ENCODE measurements at regions not wholly inside any gene's neighbourhood (a gene's known extent, or its start where the extent isn't known, plus 50 kb on each side); places are given as distances from the start of the nearest gene placed in this dataset.
"Not testable (repeated sequence)": the region's sequence is repeated elsewhere in the genome, so short reads cannot be mapped to it uniquely, and the experiment has no call there.

DNA sequence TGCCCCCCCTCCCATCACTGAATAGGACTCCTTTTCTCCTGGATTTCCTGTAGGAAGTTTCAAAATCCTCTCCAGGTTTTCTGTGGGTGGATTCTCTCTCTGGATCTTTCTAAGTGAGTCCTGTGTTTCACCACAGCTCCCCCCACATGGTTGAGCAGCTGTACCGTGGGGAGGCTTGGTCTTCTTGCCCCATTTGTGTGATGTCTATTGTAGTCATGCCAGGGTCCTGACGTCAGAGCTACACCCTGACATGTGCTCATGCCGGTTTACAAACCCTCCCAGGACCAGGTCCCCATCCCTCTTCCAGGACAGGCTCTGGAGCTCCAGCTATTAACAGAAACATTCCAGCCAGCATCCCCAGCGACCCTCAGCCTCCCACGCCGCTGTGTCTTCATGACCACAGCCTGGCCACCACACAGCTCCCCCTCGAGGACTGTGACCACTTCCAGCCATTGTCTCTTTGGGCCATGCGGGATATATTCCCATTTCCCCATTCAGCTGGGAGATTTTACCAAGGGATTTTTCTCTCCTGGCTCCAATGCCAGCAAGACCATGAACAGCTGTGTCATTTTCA is 331.6 kb downstream of the CACNA1B start:
- not testable (repeated sequence) for TF ChIP-seq POLR2AphosphoS5, CTCF (IDR thresholded peaks at IDR 0.05)

Measured in esophagus muscularis mucosa (tissue), 3 donors.